Gastroesophageal sphincter (tissue), 4 donors: ENCODE measurements at regions not wholly inside any gene's neighbourhood (a gene's known extent, or its start where the extent isn't known, plus 50 kb on each side); places are given as distances from the start of the nearest gene placed in this dataset.

ENCODE experiments used
- ATAC-seq: fragments of 150-250 bp; one replicate; pipeline ENCODE4 v1.9.1; 2016; ENCODE audit warnings: mild to moderate bottlenecking, moderate library complexity
- H3K27ac ChIP-seq, 4 donors: fragments of 200-600 bp; sonication (generic) in 3 of 4; 1 replicate in 3 of 4; 2 replicates in 1 of 4; pipeline ENCODE4 v1.5.1; 2016 to 2019
- H3K27me3 ChIP-seq: fragments of 200-600 bp; sonication (generic); one replicate; pipeline ENCODE4 v1.5.1; 2019
- H3K36me3 ChIP-seq, 2 donors: fragments of 200-600 bp; sonication (generic); one replicate each; pipeline ENCODE4 v1.5.1; 2019; ENCODE audit warnings: control low read depth in 1 of 2
- H3K4me1 ChIP-seq, 3 donors: fragments of 200-600 bp; sonication (generic); 1 replicate in 2 of 3; 2 replicates in 1 of 3; pipeline ENCODE4 v1.5.1; 2016 to 2019; ENCODE audit warnings: control low read depth in 2 of 3
- H3K4me3 ChIP-seq, 2 donors: fragments of 200-600 bp; sonication (generic); one replicate each; pipeline ENCODE4 v1.5.1; 2019; ENCODE audit warnings: mild to moderate bottlenecking in 1 of 2, moderate library complexity in 1 of 2
- H3K9me3 ChIP-seq, 3 donors: fragments of 200-600 bp; sonication (generic); one replicate each; pipeline ENCODE4 v1.5.1; 2017 to 2019; ENCODE audit warnings: control low read depth in 2 of 3
- CTCF ChIP-seq, 4 experiments: fragments of 200-600 bp in 2 of 4; fragments of 450-650 bp in 2 of 4; sonication (generic) in 1 of 4; IDR thresholded peaks; one replicate each; pipeline ENCODE4 v1.5.1; 2017 to 2019; ENCODE audit warnings: antibody characterized with exemption in 4 of 4, mild to moderate bottlenecking in 2 of 4, moderate library complexity in 2 of 4
- EP300 ChIP-seq: sonication (generic); formaldehyde crosslinking; IDR thresholded peaks from one replicate; pipeline ENCODE4 v1.6.1; 2017; ENCODE audit warnings: antibody characterized with exemption, mild to moderate bottlenecking
- POLR2A ChIP-seq, 2 donors: fragments of 450-650 bp; IDR thresholded peaks; one replicate each; pipeline ENCODE4 v1.6.1; 2017; ENCODE audit warnings: antibody characterized with exemption in 2 of 2, mild to moderate bottlenecking in 2 of 2, moderate library complexity in 1 of 2
- POLR2AphosphoS5 ChIP-seq: sonication (generic); formaldehyde crosslinking; IDR thresholded peaks from one replicate; pipeline ENCODE4 v1.6.1; 2017; ENCODE audit warnings: antibody characterized with exemption
- WGBS, 2 donors: methylation state at CpG; one replicate each; pipeline ENCODE4 v1.1.5; 2018; ENCODE audit warnings: low coverage in 1 of 2; 5-methylcytosine and 5-hydroxymethylcytosine counted together

DNA sequence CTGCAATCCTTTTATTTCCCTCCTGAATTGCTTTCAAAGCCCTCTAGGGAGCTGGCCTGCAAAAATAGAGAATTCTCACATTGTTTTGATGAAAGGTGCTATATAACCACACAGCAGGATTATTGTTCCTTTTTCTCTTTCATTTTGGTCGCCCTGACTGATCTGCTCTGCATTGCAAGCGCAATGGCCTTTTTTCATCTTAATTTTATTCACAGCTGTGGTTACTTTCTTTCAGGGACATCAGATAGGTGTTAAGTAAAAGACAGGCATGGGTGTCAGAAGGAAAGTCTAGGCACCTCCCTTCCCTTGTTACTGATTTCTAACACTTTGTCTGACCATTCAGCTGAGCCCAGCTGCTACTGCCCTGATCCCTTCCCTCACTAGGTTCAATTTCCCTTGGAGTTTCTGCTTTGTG lies 850.5 kb upstream of the MAP3K7 start:
- Histone ChIP-seq H3K4me1 (no peaks in the 10 kb centered on the region), H3K9me3 (no peaks in the 10 kb centered on the region), H3K4me3 (no peak overlapping the region), H3K27me3 (no peaks in the 10 kb centered on the region), H3K27ac (no peak overlapping the region), H3K36me3 (no peaks in the 10 kb centered on the region)
- WGBS, 2 donors = 56 to 69% methylated on average over 2 of the region's 2 CpGs
- no peak for TF ChIP-seq CTCF (IDR thresholded peaks at IDR 0.05)
- TF ChIP-seq POLR2AphosphoS5 = no peak
- no peak for TF ChIP-seq POLR2A (IDR thresholded peaks at IDR 0.05)
- no peak for TF ChIP-seq EP300
- no peak for ATAC-seq

DNA sequence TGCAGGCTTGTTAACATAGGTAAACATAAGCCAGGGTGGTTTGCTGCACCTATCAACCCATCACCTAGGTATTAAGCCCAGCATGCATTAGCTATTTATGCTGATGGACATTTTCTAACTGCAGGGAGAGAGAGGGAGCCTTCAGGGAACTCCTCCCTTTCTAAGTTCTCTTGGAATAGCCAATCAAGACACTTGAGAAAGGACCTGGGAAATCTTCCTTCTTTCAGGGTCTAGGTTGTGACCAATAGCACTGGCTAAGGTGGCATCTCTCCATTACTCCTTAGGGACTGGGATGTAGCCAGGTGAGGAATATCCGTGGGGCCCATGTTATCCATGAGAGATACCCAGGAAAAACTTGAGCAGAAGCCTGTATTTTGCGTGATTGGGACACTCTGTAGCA lies 849.6 kb upstream of the MAP3K7 start:
- Histone ChIP-seq H3K36me3 (no peaks in the 10 kb centered on the region), H3K27me3 (no peaks in the 10 kb centered on the region), H3K9me3 (no peaks in the 10 kb centered on the region), H3K4me1 (no peaks in the 10 kb centered on the region), H3K4me3 (no peak overlapping the region), H3K27ac (no peak overlapping the region)
- ATAC-seq = no peak
- WGBS, 2 donors = 60 to 100% methylated on average over 1 to 2 of the region's 2 CpGs
- TF ChIP-seq POLR2A (IDR thresholded peaks at IDR 0.05) (no peak), POLR2AphosphoS5 (no peak), CTCF (IDR thresholded peaks at IDR 0.05) (no peak), EP300 (no peak)

DNA sequence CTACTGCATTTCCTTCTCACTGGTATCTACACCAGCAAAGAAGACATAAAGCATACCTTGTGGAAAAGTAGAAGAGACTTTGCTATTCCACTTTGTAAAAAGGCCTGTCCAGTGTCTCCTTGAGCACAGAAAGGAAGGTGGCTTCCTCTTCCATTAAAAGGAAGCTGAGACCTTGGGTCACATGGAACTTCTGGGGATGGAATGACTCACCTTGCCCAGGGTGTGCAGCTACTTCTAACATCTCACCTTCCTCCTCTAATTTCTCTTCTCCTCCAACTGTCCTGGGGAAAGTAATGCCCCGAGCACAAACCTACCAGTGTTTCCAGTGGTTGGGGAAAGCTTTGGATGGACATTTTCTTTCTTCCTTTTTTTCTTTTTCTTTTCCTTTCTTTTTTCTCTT lies 848.8 kb upstream of the MAP3K7 start:
- Histone ChIP-seq H3K4me1 (no peaks in the 10 kb centered on the region), H3K27ac (no peak overlapping the region), H3K27me3 (no peaks in the 10 kb centered on the region), H3K9me3 (no peaks in the 10 kb centered on the region), H3K4me3 (no peak overlapping the region), H3K36me3 (no peaks in the 10 kb centered on the region)
- 86 to 100% methylated on average over 1 of the region's 1 CpG for WGBS, 2 donors
- ATAC-seq = no peak
- no peak for TF ChIP-seq POLR2A (IDR thresholded peaks at IDR 0.05)
- no peak for TF ChIP-seq CTCF (IDR thresholded peaks at IDR 0.05)
- TF ChIP-seq EP300 = no peak
- TF ChIP-seq POLR2AphosphoS5 = no peak

DNA sequence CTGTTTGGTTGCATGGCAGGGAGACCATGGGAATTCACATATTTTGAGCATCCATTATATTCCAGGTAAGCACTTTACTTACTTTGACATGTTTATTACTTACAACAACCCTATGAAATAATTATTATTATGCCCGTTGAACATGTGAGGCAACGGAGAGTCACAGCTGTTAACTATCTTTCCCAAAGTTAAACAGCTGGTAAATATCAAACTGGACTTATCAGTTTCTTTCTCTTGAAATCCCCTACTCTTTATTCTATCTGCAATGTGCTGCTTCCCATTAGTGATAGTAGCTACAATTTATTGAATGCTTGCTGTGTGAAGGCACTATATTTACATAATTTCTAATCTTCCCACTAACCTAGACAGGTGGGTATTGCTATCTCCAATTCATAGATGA lies 847.7 kb upstream of the MAP3K7 start:
- Histone ChIP-seq H3K27me3 (no peaks in the 10 kb centered on the region), H3K27ac (no peak overlapping the region), H3K4me1 (no peaks in the 10 kb centered on the region), H3K4me3 (no peak overlapping the region), H3K9me3 (no peaks in the 10 kb centered on the region), H3K36me3 (no peaks in the 10 kb centered on the region)
- WGBS, 2 donors = 26% methylated on average over 2 of the region's 2 CpGs
- no peak for ATAC-seq
- TF ChIP-seq POLR2AphosphoS5 (no peak), EP300 (no peak), CTCF (IDR thresholded peaks at IDR 0.05) (no peak), POLR2A (IDR thresholded peaks at IDR 0.05) (no peak)

- ATAC-seq = no peak
- Histone ChIP-seq H3K36me3 (no peaks in the 10 kb centered on the region), H3K27me3 (no peaks in the 10 kb centered on the region), H3K4me3 (no peak overlapping the region), H3K4me1 (no peaks in the 10 kb centered on the region), H3K9me3 (no peaks in the 10 kb centered on the region), H3K27ac (no peak overlapping the region)
- WGBS, 2 donors = 61 to 76% methylated on average over 4 of the region's 4 CpGs
- no peak for TF ChIP-seq CTCF (IDR thresholded peaks at IDR 0.05)
- TF ChIP-seq EP300 = no peak
- no peak for TF ChIP-seq POLR2AphosphoS5
- TF ChIP-seq POLR2A (IDR thresholded peaks at IDR 0.05) = no peak
Measured at GRCh38 chr6:91433660-91434534, 847.0 kb upstream of the MAP3K7 start.
